ENCODE measurements at regions not wholly inside any gene's neighbourhood (a gene's known extent, or its start where the extent isn't known, plus 50 kb on each side); places are given as distances from the start of the nearest gene placed in this dataset.

DNA sequence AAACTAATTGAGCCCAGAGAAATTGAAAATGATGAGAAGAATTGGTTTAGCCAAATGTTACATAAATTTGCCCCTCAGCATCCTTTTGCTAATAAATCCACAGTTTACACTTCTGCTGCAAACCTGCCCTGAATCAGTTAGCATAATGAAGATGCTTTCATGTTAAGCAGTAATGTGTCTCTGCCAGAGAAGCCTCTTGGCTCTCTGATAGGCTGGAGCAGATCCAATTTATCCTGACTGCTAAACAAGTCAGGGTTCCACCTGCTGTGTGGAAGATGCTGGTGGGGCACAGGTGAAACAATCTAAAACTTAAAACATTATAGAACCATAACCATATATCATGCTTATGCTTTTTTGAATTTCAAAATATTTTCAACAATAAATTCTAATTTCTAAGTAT is 946.8 kb downstream of the OTOL1 start:
- no peak for DNase-seq

GRCh38 chr3:162468791-162469190 is 972.2 kb downstream of the OTOL1 start:
- DNase-seq = no peak

DNA sequence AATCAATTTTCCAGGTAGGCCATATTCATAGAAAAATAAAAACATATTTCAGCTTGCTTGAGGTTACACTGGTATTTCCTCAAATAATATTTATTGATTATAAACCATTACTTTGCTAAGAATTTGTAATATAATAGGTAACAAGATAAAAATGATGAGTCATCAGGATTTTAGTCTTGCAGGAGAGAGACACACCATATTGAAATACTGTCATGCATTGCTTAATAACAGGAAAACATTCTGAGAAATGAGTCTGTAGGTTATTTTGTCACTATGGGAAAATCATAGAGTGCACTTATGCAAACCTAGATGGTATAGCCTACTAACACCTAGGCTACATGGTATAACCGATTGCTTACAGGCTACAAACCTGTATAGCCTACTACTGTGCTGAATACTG is 990.5 kb downstream of the OTOL1 start:
- DNase-seq = peak; percentile 5

- no peak for DNase-seq
Measured at GRCh38 chr3:162489853-162490252, 993.2 kb downstream of the OTOL1 start.

GRCh38 chr3:162491952-162492351 is 995.3 kb downstream of the OTOL1 start:
- no peak for DNase-seq

DNA sequence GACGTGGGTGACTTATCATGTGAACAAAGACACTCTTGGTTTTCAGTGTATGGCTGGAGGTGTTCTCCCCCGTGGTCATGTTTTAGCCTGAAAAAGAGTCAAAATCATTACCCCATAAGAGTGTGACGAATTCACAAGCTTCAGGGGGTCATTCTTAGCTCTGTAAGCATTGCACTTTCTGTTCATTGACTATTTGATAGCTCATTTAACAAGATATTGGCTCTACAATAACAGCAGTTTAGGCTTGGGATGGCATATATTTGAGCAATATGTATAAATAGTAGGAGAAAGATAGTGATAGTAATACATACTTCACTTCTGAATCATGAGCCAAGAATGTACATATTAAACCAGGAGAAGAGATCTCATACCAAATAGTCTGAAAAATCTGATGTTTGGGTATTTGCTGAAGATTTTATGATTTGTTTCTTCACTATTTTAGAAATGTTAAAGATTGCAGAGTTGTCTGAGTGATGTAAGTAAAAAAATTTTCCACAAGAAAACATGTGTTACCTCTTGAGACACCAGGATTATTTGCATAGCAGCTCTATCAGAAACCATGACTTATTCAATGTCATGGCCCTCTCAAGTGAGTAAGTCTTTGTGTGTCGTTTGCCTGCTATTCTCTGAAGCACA is 996.0 kb downstream of the OTOL1 start:
- DNase-seq = peak; percentile 66

DNA sequence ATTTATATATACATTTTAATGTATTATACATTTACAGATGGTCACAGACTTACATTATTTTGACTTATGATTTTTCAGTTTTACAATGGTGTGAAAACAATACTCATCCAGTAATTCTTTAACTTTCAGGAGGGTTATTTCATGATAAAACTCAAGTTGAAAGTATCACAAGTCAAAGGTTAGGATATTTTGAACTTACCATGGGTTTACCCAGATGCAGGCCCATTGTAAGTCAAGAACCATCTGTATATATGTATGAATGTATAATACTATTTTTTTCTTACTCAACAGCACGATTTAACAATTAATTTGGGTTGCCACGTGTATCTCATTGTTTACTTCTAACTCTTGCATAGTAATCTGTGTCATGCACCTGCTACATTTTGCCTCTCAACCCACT is 1002.0 kb downstream of the OTOL1 start:
- DNase-seq = no peak

DNA sequence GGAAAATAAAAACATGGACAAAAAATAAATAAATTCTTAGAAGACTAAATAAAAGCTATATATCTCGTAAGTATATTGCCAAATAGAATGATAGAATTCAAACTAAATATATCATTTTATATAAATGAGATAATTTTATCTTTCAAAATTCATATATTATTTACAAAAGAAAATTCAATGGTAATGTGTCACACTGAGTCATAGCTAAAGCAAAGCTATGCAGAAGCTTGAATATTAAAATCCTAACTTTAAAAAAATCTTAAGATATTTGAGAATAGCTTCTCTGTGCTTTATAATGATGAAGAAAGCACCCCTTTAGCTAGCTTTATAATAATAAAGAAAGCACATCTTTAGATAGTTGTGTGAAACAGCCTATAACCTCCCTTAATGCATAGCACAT is 1010.8 kb downstream of the OTOL1 start:
- no peak for DNase-seq

GRCh38 chr3:162512488-162512887 is 1015.9 kb downstream of the OTOL1 start:
- DNase-seq = no peak

- no peak for DNase-seq
Measured at GRCh38 chr3:162517110-162517509, 1020.5 kb downstream of the OTOL1 start.

GRCh38 chr3:162521669-162522068 is 1025.1 kb downstream of the OTOL1 start:
- DNase-seq = no peak

GRCh38 chr3:162525066-162525742 is 1028.6 kb downstream of the OTOL1 start:
- peak; percentile 78 for DNase-seq

DNA sequence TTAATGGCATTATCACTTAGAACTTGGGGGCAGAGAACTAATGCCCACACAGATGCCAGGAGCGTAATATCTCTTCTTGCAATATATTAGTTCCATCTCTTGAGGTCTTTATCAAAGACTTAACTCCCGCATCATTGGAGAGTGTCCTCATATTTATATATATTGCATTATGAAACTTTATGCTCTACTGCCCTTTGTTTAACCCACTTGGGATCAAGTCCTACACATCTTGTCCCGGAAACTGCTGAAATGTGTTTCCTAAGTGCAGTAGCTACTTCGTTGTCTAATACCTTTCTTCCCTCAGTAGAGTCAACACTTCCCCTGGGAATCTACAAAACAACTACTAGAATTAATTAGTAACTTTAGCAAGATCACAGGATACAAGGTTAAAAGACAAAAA is 1029.2 kb downstream of the OTOL1 start:
- no peak for DNase-seq

DNA sequence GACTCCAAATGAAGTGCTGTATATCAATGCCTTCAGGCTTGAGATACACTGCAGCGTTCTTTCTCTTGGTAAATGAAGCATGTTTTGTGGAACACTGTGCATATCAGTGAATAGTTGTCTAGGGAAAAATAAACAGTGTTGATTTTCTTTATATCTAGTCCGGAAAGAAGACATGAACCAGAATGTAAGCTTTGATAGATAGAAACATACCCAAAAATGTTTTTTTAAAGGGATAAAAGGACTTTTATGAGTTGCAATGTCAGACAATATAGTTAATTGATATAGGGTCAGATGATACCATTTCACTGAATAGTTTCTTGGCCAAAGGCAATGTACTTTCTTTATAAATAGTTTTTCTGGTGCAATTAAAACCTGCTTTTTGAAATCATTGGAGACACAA is 1037.8 kb downstream of the OTOL1 start:
- DNase-seq = no peak

DNA sequence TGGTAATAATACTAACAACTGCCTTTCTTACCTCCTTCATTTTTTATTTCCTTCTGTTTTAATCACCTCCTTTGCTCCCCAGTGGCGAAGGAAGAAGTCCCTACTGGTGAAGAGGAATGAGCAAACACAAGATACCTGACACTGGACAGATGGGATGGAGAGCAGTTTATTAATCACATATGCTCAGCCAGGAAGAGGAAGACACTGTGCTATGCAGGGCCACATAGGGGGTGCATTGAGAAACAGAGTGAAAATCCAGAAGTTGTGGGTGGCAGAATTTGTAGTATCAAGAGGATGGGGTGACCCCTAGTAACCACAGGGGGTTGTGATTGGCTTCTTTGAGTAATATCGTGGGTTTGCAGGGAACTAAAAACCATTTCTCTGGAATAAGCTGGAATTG is 1041.9 kb downstream of the OTOL1 start:
- no peak for DNase-seq

DNA sequence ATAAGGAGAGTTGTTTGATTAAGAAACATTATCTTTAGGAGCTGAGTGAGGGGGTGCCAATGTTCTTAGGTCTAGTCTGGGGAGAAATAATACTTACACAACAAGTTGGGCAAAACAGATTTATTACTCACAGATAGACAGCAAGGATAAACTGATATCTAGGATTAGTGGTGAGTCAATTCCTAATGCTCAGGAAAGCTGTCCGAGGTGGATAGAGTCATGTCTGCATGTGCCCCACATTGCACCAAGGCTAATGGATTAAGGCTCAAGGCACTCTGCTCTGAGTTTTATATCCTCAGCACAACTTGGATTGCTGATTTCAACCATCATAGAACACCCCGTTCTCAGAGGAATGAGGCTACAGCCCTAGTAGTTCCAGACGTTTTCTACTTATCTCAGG is 1042.3 kb downstream of the OTOL1 start:
- DNase-seq = peak; percentile 24

- DNase-seq = no peak
Measured at GRCh38 chr3:162540421-162540820, 1043.8 kb downstream of the OTOL1 start.

GRCh38 chr3:162541923-162542322 is 1045.3 kb downstream of the OTOL1 start:
- no peak for DNase-seq

DNA sequence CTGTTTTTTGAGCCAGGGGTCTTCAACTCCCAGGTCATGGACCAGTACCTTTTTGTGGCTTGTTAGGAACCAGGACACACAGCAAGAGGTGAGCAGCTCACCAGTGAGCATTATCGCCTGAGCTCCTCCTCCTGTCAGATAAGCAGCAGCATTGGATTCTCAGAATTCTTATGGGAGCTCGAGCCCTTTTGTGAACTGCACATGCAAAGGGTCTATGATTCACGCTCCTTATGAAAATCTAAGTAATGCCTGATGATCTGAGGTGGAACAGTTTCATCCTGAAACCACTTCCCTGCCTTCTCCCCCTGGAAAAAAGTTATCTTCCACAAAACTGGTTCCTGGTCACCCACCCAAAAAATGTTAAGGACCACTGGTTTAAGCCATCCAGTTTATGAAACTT is 1047.6 kb downstream of the OTOL1 start:
- peak; percentile 51 for DNase-seq

- no peak for DNase-seq
Measured at GRCh38 chr3:162546910-162547309, 1050.3 kb downstream of the OTOL1 start.

DNA sequence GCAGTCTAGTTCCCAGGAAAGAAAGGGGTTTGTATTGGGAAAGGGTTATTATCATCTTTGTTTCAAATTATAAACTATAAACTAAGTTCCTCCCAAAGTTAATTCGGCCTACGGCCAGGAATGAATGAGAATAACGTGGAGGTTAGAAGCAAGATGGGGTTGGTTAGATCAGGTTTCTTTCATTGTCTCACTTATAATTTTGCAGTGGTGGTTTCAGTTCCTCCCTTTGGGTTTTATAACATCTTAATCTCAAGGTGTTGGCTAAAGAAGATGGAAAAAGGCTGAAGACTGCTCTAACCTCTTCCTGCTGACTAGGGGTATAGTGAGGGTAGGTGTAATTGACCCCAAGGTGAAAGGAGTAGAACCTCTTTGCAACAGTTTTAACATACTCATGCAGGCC is 1050.7 kb downstream of the OTOL1 start:
- DNase-seq = no peak

- no peak for DNase-seq
Measured at GRCh38 chr3:162555761-162556160, 1059.2 kb downstream of the OTOL1 start.

DNA sequence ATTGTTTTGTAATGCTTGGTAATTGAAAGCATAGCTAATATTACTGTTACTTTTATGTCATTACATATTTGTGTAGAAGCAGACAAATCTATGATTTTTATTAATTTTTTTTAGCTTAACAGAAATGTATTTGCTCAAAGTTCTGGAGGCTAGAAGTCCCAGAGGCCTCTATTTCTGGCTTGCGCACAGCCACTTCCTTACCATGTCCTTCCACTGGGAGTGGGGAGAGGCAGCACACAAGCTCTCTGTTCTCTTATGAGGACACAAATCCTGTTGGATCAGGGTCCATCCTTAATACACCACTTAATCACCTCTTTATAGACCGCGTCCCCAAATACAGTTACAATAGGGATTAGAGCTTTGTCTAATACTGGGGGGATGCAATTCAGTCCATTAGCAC is 1061.4 kb downstream of the OTOL1 start:
- DNase-seq = no peak

DNA sequence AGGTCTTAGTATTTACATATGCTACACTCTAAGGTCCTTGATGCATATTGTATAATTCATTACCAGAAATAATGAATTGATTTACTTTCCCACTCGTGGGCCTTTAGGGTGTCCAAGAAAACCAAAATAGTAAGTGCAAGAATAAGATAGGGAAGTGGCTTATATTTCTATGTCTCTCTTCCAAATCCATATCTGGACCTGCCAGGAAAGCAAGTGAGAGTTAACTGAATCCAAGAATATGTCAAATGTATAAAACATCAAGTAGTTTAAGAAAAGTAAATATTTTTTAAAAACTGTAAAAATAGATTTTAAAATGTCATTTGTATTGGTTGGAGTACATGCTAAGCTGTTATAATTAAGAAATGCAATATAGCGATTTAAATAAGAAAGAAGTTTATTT is 1072.1 kb downstream of the OTOL1 start:
- no peak for DNase-seq

- DNase-seq = no peak
Measured at GRCh38 chr3:162569314-162569713, 1072.7 kb downstream of the OTOL1 start.
